DMS 273 (cell line): ENCODE measurements at regions not wholly inside any gene's neighbourhood (a gene's known extent, or its start where the extent isn't known, plus 50 kb on each side); places are given as distances from the start of the nearest gene placed in this dataset.
"Not testable (repeated sequence)": the region's sequence is repeated elsewhere in the genome, so short reads cannot be mapped to it uniquely, and the experiment has no call there.

Source experiments
- DNase-seq: peaks from one replicate; lab custom pipeline; 2025; ENCODE audit not compliant: unreplicated experiment; lab: John Stamatoyannopoulos, UW

GRCh38 chr9:94033383-94033782, 50.9 kb upstream of the PTPDC1 start:
- no peak for DNase-seq

- peak; percentile 4 for DNase-seq
These were observed 52.3 kb upstream of the PTPDC1 start for GRCh38 chr9:94031946-94032345.

GRCh38 chr9:94031380-94031779, 52.9 kb upstream of the PTPDC1 start:
- no peak for DNase-seq

GRCh38 chr9:94030318-94031179, 53.7 kb upstream of the PTPDC1 start:
- DNase-seq = peak; percentile 94

GRCh38 chr9:94029932-94030317, 54.3 kb upstream of the PTPDC1 start:
- DNase-seq = peak; percentile 49

- no peak for DNase-seq
These were observed 57.4 kb upstream of the PTPDC1 start for GRCh38 chr9:94026816-94027215.

GRCh38 chr9:94022476-94022875, 61.8 kb upstream of the PTPDC1 start:
- DNase-seq = not testable (repeated sequence)

- not testable (repeated sequence) for DNase-seq
These were observed 63.4 kb upstream of the PTPDC1 start for GRCh38 chr9:94020836-94021235.

- DNase-seq = peak; percentile 81
These were observed 63.5 kb upstream of the BARX1 start for GRCh38 chr9:94018628-94019027.

- no peak for DNase-seq
These were observed 62.9 kb upstream of the BARX1 start for GRCh38 chr9:94017939-94018531.

GRCh38 chr9:94016744-94017143, 61.6 kb upstream of the BARX1 start:
- DNase-seq = no peak

GRCh38 chr9:94014920-94015319, 59.8 kb upstream of the BARX1 start:
- DNase-seq = no peak

GRCh38 chr9:94014066-94014654, 59.0 kb upstream of the BARX1 start:
- DNase-seq = peak; percentile 74

GRCh38 chr9:94010980-94011533, 55.9 kb upstream of the BARX1 start:
- peak; percentile 7 for DNase-seq

- DNase-seq = no peak
These were observed 50.2 kb upstream of the BARX1 start for GRCh38 chr9:94005272-94005901.
